ENCODE measurements at regions not wholly inside any gene's neighbourhood (a gene's known extent, or its start where the extent isn't known, plus 50 kb on each side); places are given as distances from the start of the nearest gene placed in this dataset.

GRCh38 chr6:132101535-132101934, 150.4 kb upstream of the CCN2 start:
- CTCF ChIA-PET: interaction anchor here (1.1 kb wide), 1 partner anchor 13 kb away, joined by 3 read pairs; no protein-coding TSS in a partner anchor
- Mint-ChIP-seq H3K4me1 (no peaks in the 10 kb centered on the region), H3K9me3 (peaks cover 3% of the 10 kb centered on the region), H3K27me3 (no peaks in the 10 kb centered on the region), H3K27ac (no peak overlapping the region), H3K36me3 (ENCODE audit: low read depth) (no peaks in the 10 kb centered on the region), H3K4me3 (no peak overlapping the region)
- intact Hi-C loops (cut with micrococcal nuclease): no loop called here
- ATAC-seq (ENCODE audit: low read depth) (no peak), DNase-seq (no peak)
- no peak for TF ChIP-seq CTCF (IDR thresholded peaks at IDR 0.05)
- POLR2A ChIA-PET: no interaction called here

GRCh38 chr6:132100388-132100990, 149.3 kb upstream of the CCN2 start:
- ATAC-seq (ENCODE audit: low read depth): no peak

GRCh38 chr6:132096996-132097395, 145.8 kb upstream of the CCN2 start:
- no peak overlapping the region for H3K27ac Mint-ChIP-seq
- ATAC-seq (ENCODE audit: low read depth): no peak
- H3K9me3 Mint-ChIP-seq: peaks cover 3% of the 10 kb centered on the region

More at GRCh38 chr6:132100388-132100990, 149.3 kb upstream of the CCN2 start:
- Mint-ChIP-seq H3K9me3 (peaks cover 3% of the 10 kb centered on the region), H3K27me3 (no peaks in the 10 kb centered on the region), H3K4me1 (no peaks in the 10 kb centered on the region), H3K36me3 (ENCODE audit: low read depth) (no peaks in the 10 kb centered on the region), H3K27ac (no peak overlapping the region), H3K4me3 (no peak overlapping the region)
- ChIA-PET POLR2A (no interaction called here), CTCF (no interaction called here)
- TF ChIP-seq CTCF (IDR thresholded peaks at IDR 0.05): no peak
- no peak for DNase-seq
- intact Hi-C loops (cut with micrococcal nuclease): no loop called here

GRCh38 chr6:132096245-132096644, 145.1 kb upstream of the CCN2 start:
- no peak overlapping the region for H3K4me3 Mint-ChIP-seq

More at GRCh38 chr6:132096996-132097395, 145.8 kb upstream of the CCN2 start:
- H3K4me1 Mint-ChIP-seq: no peaks in the 10 kb centered on the region
- ChIA-PET CTCF (interaction anchor here (1.2 kb wide), 1 partner anchor 12 kb away, joined by 3 read pairs; no protein-coding TSS in a partner anchor), POLR2A (no interaction called here)
- no peaks in the 10 kb centered on the region for H3K27me3 Mint-ChIP-seq
- no peak overlapping the region for H3K4me3 Mint-ChIP-seq
- DNase-seq: no peak
- TF ChIP-seq CTCF (IDR thresholded peaks at IDR 0.05): no peak
- no peaks in the 10 kb centered on the region for H3K36me3 Mint-ChIP-seq (ENCODE audit: low read depth)
- intact Hi-C loops (cut with micrococcal nuclease): no loop called here

GRCh38 chr6:132089173-132089572, 138.0 kb upstream of the CCN2 start:
- no peak for TF ChIP-seq CTCF (IDR thresholded peaks at IDR 0.05)
- peaks cover 11% of the 10 kb centered on the region for H3K9me3 Mint-ChIP-seq
- ATAC-seq (ENCODE audit: low read depth): no peak
- H3K36me3 Mint-ChIP-seq (ENCODE audit: low read depth): no peaks in the 10 kb centered on the region
- H3K4me3 Mint-ChIP-seq: no peak overlapping the region
- no peaks in the 10 kb centered on the region for H3K27me3 Mint-ChIP-seq
- ChIA-PET CTCF (no interaction called here), POLR2A (no interaction called here)
- intact Hi-C loops (cut with micrococcal nuclease): no loop called here
- peaks cover 13% of the 10 kb centered on the region for H3K4me1 Mint-ChIP-seq
- no peak overlapping the region for H3K27ac Mint-ChIP-seq
- no peak for DNase-seq

More at GRCh38 chr6:132096245-132096644, 145.1 kb upstream of the CCN2 start:
- H3K27me3 Mint-ChIP-seq: no peaks in the 10 kb centered on the region
- CTCF ChIA-PET: interaction anchor here (1.2 kb wide), 1 partner anchor 11 kb away, joined by 3 read pairs; no protein-coding TSS in a partner anchor
- H3K36me3 Mint-ChIP-seq (ENCODE audit: low read depth): no peaks in the 10 kb centered on the region
- no peaks in the 10 kb centered on the region for H3K4me1 Mint-ChIP-seq
- H3K27ac Mint-ChIP-seq: no peak overlapping the region
- peaks cover 10% of the 10 kb centered on the region for H3K9me3 Mint-ChIP-seq
- POLR2A ChIA-PET: no interaction called here
- no peak for TF ChIP-seq CTCF (IDR thresholded peaks at IDR 0.05)
- ATAC-seq (ENCODE audit: low read depth) (no peak), DNase-seq (no peak)
- intact Hi-C loops (cut with micrococcal nuclease): no loop called here
